ENCODE measurements at regions not wholly inside any gene's neighbourhood (a gene's known extent, or its start where the extent isn't known, plus 50 kb on each side); places are given as distances from the start of the nearest gene placed in this dataset.

DNA sequence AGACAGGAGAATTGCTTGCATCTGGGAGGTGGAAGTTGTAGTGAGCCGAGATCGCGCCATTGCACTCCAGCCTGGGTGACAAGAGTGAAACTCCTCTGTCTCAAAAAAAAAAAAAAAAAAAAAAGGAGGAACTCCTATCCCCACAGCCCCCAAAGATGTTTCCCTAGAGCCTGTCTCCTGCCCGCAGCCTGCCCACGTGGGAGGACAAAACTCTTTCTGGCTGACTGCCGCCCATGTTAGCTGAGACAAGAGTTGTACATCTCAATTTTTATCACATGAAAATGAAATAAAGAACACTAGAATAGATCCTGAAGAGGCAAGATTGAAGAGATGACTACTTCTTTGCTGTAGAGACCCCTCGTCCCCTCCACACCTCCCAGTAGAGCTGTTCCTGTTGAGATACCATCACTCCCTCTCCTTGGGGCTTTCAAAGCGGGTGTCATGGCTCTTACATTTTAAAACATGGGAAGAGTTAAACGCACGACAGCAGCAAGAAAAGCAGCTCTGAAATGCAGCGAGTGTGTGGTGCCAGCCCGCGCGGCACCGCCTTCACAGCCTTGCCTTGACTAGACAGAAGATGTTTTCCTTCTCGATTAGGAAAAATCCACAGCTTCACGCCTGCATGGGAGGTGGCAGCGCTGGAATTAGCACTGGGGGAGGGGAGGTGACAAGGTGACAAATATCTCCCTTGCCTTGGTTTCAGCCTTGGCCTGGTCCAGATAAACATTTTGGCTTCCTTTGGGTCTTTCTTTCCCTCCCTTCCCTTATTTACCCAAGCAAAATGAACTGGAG lies 253.4 kb upstream of the CSF3R start:
- TF ChIP-seq POLR2A (IDR thresholded peaks at IDR 0.05; ENCODE audit: low read depth, low read length) = no peak
- no peak for TF ChIP-seq POLR2AphosphoS5 (IDR thresholded peaks at IDR 0.05; ENCODE audit: low read depth, low read length)
- no peak for TF ChIP-seq TAF1 (IDR thresholded peaks at IDR 0.05; ENCODE audit: borderline replicate concordance, low read depth, low read length)
